ENCODE measurements at regions not wholly inside any gene's neighbourhood (a gene's known extent, or its start where the extent isn't known, plus 50 kb on each side); places are given as distances from the start of the nearest gene placed in this dataset.

DNA sequence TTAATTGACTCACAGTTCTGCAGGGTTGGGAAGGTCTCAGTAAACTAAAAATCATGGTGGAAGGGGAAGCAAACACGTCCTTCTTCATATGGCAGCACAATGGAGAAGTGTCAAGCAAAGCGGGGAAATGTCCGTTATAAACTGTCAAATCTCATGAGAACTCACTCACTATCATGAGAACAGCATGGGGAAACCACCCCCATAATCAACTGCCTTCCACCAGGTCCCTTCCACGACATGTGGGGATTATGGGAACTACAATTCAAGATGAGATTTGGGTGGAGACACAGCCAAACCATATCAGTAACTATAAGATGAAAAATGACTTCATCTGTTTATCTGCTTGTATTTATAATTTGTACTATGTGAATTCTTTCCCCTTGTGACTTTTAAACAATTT, 577.6 kb upstream of the MDGA2 start:
- ChIA-PET CTCF (no interaction called here), POLR2A (no interaction called here)
- no peaks in the 10 kb centered on the region for H3K9me3 ChIP-seq (ENCODE audit: control insufficient read depth, insufficient read depth, low read length)

DNA sequence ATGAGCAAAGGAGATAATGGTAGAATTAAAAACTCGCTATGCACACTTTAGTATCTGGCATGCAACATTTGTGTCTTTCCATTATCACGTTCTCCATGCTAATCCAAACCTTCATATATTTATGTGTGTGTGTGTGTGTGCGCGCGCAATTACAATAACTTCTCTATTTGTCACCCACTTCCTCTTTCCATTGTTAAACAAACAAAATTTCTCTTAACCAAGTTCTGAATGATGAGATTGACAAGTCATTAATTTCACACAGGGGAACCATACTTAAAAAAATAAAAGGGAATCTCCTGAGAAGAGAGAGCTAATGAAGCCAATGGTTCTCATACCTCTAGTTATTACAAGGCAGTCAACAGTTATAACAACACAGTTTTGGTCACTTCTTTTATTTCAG, 575.9 kb upstream of the MDGA2 start:
- POLR2A ChIA-PET: no interaction called here
- Histone ChIP-seq H3K9me3 (ENCODE audit: control insufficient read depth, insufficient read depth, low read length) (0 out of 2 replicates have a peak, but pooled peaks cover under 1% of the 10 kb centered on the region), H3K27me3 (ENCODE audit: control insufficient read depth, insufficient read depth, low read length) (no peaks in the 10 kb centered on the region), H3K4me3 (ENCODE audit: low read depth, low read length) (no peak overlapping the region), H3K27ac (ENCODE audit: low read depth, low read length) (no peak overlapping the region)
- CTCF ChIA-PET: no interaction called here
- TF ChIP-seq, protein P1, sequence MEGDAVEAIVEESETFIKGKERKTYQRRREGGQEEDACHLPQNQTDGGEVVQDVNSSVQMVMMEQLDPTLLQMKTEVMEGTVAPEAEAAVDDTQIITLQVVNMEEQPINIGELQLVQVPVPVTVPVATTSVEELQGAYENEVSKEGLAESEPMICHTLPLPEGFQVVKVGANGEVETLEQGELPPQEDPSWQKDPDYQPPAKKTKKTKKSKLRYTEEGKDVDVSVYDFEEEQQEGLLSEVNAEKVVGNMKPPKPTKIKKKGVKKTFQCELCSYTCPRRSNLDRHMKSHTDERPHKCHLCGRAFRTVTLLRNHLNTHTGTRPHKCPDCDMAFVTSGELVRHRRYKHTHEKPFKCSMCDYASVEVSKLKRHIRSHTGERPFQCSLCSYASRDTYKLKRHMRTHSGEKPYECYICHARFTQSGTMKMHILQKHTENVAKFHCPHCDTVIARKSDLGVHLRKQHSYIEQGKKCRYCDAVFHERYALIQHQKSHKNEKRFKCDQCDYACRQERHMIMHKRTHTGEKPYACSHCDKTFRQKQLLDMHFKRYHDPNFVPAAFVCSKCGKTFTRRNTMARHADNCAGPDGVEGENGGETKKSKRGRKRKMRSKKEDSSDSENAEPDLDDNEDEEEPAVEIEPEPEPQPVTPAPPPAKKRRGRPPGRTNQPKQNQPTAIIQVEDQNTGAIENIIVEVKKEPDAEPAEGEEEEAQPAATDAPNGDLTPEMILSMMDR (IDR thresholded peaks at IDR 0.05; ENCODE audit: low read depth, low read length): no peak
- no peak for DNase-seq (ENCODE audit: low read depth, low spot score)

More for the DNA sequence above, 577.6 kb upstream of the MDGA2 start:
- TF ChIP-seq, protein P1 (IDR thresholded peaks at IDR 0.05; ENCODE audit: low read depth, low read length): no peak
- no peak overlapping the region for H3K27ac ChIP-seq (ENCODE audit: low read depth, low read length)
- H3K27me3 ChIP-seq (ENCODE audit: control insufficient read depth, insufficient read depth, low read length): no peaks in the 10 kb centered on the region
- DNase-seq (ENCODE audit: low read depth, low spot score): no peak
- H3K4me3 ChIP-seq (ENCODE audit: low read depth, low read length): no peak overlapping the region

DNA sequence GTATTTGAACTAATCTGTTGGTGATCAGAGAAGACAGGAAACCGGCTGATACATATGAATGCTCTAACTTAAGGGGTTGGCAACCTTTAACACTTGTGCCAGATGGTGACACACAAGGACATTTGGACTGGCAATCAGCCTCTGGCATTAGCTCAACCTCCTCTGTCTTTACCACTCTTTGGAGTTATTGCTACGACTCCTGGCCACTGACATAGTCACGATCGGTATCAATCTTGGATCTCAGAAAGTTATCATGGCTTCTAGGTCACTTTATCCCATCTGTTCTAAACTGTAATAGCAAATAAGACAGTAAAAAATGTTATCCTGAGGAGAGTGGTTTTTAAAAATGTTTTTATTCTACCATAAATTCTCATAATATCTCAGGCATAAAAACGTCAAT, 575.2 kb upstream of the MDGA2 start:
- TF ChIP-seq, protein P1 (IDR thresholded peaks at IDR 0.05; ENCODE audit: low read depth, low read length): no peak
- CTCF ChIA-PET: no interaction called here
- H3K4me3 ChIP-seq (ENCODE audit: low read depth, low read length): no peak overlapping the region
- no peak overlapping the region for H3K27ac ChIP-seq (ENCODE audit: low read depth, low read length)
- DNase-seq (ENCODE audit: low read depth, low spot score): no peak
- H3K27me3 ChIP-seq (ENCODE audit: control insufficient read depth, insufficient read depth, low read length): no peaks in the 10 kb centered on the region
- POLR2A ChIA-PET: no interaction called here
- H3K9me3 ChIP-seq (ENCODE audit: control insufficient read depth, insufficient read depth, low read length): peaks cover 3% of the 10 kb centered on the region; the same call in 1 of the 2 replicates

DNA sequence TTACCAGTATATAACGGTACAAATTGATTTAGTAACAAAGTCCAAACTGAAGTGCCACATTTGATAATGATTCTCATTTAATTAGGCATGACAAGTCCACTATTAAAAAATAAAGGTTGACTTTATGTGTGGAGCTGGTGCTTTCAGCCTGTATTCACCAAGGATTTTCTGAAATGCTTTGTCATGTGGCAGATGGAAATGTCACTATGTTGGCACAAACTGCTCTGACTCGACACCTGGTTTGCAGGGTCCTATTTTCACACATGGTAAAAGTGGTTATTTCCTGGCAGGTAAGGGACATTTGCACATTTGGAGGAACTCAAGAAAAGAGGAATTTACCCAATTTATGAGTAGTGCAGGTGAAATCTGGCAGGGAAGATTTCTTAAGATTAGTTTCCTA, 572.6 kb upstream of the MDGA2 start:
- no peak overlapping the region for H3K27ac ChIP-seq (ENCODE audit: low read depth, low read length)
- no peak for DNase-seq (ENCODE audit: low read depth, low spot score)
- no peaks in the 10 kb centered on the region for H3K27me3 ChIP-seq (ENCODE audit: control insufficient read depth, insufficient read depth, low read length)
- H3K4me3 ChIP-seq (ENCODE audit: low read depth, low read length): no peak overlapping the region
- peaks cover 3% of the 10 kb centered on the region; the same call in 1 of the 2 replicates for H3K9me3 ChIP-seq (ENCODE audit: control insufficient read depth, insufficient read depth, low read length)
- ChIA-PET POLR2A (no interaction called here), CTCF (no interaction called here)
- TF ChIP-seq, protein P1 (IDR thresholded peaks at IDR 0.05; ENCODE audit: low read depth, low read length): no peak

DNA sequence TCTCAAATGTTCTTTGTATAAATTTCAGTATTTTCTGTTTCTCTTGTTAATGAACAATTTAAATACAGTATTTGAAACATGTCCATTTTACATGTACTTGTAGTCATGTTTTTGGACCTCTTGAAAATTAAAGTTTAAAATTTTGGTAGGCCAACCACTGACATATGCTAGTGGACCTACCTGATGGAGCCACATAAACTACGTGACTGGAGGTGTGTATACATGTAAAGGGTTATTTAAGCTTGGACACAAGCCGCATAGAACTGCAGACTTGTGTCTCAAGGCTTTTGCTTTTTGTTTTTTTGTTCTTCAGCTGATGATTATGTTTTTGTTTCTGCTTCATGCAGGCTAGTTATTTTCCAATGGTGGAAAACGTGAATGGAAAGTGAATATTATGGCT, 568.5 kb upstream of the MDGA2 start:
- Histone ChIP-seq H3K4me3 (ENCODE audit: low read depth, low read length) (no peak overlapping the region), H3K27ac (ENCODE audit: low read depth, low read length) (no peak overlapping the region), H3K27me3 (ENCODE audit: control insufficient read depth, insufficient read depth, low read length) (no peaks in the 10 kb centered on the region), H3K9me3 (ENCODE audit: control insufficient read depth, insufficient read depth, low read length) (peaks cover 3% of the 10 kb centered on the region; the same call in 1 of the 2 replicates)
- TF ChIP-seq, protein P1 (IDR thresholded peaks at IDR 0.05; ENCODE audit: low read depth, low read length): no peak
- DNase-seq (ENCODE audit: low read depth, low spot score): no peak
- CTCF ChIA-PET: no interaction called here
- POLR2A ChIA-PET: no interaction called here

Measured in AG04450 (cell line).